ENCODE measurements at regions not wholly inside any gene's neighbourhood (a gene's known extent, or its start where the extent isn't known, plus 50 kb on each side); places are given as distances from the start of the nearest gene placed in this dataset.

DNA sequence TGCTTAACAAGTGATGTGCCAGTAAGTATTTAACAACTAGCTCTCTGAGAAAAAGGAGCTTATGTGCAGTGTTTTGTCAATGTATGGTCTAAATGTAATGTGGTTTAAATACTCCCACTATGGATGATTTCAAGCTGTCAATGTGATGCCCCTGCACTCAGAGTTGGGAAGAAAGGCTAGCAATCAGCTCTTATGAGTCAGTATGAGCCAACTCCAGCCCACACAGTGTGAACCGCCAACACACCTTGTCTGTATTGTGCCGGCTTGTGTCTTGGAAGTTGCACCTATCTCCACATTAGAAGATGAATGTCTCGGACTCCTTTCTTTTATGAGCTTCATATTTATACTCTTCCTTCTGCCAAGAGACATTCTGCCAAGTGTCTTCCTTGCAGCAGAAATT is 703.8 kb upstream of the RAB6C start:
- Mint-ChIP-seq H3K36me3 (no peaks in the 10 kb centered on the region), H3K9me3 (no peaks in the 10 kb centered on the region), H3K27me3 (no peaks in the 10 kb centered on the region), H3K27ac (no peak overlapping the region), H3K4me1 (no peaks in the 10 kb centered on the region), H3K4me3 (no peak overlapping the region)
- no peak for DNase-seq

- Mint-ChIP-seq H3K27ac (no peak overlapping the region), H3K27me3 (no peaks in the 10 kb centered on the region), H3K36me3 (no peaks in the 10 kb centered on the region), H3K9me3 (no peaks in the 10 kb centered on the region), H3K4me3 (no peak overlapping the region), H3K4me1 (no peaks in the 10 kb centered on the region)
- no peak for DNase-seq
These were observed 702.4 kb upstream of the RAB6C start for GRCh38 chr2:129276978-129277584.

DNA sequence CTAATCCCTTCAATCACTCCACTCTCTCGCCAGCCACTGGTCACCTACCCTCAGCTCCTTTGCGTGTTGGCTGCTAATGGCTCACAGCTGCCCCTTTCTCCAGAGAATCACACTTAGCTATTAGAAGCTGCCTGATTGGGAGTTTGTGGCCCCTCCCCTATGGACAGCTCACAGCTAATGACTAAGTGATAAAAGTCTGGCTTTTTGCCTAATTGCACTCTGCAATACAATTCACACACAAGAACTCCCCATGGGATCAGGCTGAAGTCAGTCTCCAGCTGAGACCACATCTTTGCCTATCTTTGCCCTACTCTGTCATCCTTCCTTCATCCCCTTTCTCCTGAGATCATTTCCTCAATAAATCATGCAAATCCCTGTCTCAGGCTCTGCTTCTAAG is 701.9 kb upstream of the RAB6C start:
- Mint-ChIP-seq H3K27ac (no peak overlapping the region), H3K36me3 (no peaks in the 10 kb centered on the region), H3K27me3 (no peaks in the 10 kb centered on the region), H3K4me3 (no peak overlapping the region), H3K9me3 (no peaks in the 10 kb centered on the region), H3K4me1 (no peaks in the 10 kb centered on the region)
- no peak for DNase-seq

DNA sequence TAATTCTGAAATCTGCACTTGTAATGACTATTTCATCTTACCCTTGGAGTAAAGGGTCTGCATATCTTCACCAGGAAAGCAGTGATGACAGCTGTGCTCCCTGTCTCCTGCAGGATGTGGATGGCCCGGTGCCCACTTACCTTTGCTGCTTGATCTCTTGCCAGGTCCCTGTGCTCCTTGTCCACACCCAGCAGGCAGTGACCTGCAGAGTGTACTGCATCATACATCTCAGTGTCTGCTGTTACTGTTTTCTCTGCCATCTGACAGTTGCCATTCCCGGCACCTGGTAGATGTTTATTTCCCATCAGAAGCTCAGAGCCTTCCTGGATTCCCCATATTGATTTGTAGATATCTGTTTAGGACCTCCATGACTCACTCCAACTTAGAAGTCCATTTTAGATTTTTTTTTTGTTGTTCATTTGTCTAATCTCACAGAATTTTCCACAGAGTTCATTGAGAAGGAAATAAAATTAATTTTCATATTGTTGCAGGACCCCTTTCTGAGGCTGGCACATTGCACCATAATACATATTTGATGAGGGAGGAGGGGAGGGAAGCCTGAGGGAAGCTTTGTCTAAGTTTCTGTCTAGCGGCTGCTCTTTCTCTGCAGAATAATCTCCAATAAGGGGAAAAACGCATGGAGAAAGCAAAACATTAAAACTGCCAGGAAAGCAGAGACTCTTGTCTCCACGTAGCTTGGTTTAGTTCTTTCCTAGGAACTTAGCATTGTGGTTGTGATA is 697.5 kb upstream of the RAB6C start:
- H3K4me3 Mint-ChIP-seq, result no peak overlapping the region
- no peaks in the 10 kb centered on the region for H3K36me3 Mint-ChIP-seq
- H3K4me1 Mint-ChIP-seq, result no peaks in the 10 kb centered on the region
- no peak overlapping the region for H3K27ac Mint-ChIP-seq
- H3K9me3 Mint-ChIP-seq, result no peaks in the 10 kb centered on the region
- DNase-seq, result no peak
- no peaks in the 10 kb centered on the region for H3K27me3 Mint-ChIP-seq

DNA sequence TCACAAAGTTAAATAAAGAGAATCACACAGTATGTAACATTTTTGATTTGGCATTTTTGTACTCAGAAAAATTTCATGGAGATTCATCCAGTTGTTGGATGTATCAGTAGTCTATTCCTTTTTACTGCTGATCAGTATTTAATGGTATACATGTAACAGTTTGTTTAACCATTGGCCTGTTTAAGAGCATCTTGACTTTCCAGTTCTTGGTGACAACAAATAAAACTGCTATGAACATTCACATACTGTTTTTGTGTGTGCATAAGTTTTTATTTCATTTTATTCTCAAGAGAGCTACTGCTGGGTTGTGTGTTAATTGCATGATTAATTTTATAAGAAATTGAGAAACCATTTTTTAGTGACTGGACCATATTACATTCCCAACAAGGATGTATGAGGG is 694.5 kb upstream of the RAB6C start:
- Mint-ChIP-seq H3K27ac (no peak overlapping the region), H3K9me3 (no peaks in the 10 kb centered on the region), H3K4me1 (no peaks in the 10 kb centered on the region), H3K4me3 (no peak overlapping the region), H3K36me3 (no peaks in the 10 kb centered on the region), H3K27me3 (no peaks in the 10 kb centered on the region)
- no peak for DNase-seq

DNA sequence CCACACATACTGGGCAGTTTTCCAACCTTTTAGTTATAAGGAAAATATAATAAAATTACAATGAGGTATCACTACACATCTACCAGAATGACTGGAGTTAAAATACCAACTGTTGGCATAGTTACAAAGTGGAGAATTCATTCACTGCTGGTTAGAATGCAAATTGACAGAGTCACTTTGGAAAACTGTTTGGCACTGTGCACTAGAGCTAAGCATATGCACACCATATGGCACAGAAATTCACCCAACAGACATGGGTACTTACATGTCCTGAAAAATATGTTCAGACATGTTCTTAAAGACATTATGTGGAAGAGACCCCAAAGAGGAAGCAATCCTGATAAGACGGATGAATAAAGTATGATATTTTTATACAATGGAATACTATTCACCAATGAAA is 686.1 kb upstream of the RAB6C start:
- H3K4me1 Mint-ChIP-seq, result no peaks in the 10 kb centered on the region
- no peak for DNase-seq

GRCh38 chr2:129296396-129296795 is 683.1 kb upstream of the RAB6C start:
- H3K27ac Mint-ChIP-seq, result no peak overlapping the region
- DNase-seq, result no peak
- H3K4me1 Mint-ChIP-seq, result no peaks in the 10 kb centered on the region
- H3K36me3 Mint-ChIP-seq, result no peaks in the 10 kb centered on the region
- H3K4me3 Mint-ChIP-seq, result no peak overlapping the region
- peaks cover 4% of the 10 kb centered on the region for H3K9me3 Mint-ChIP-seq
- no peaks in the 10 kb centered on the region for H3K27me3 Mint-ChIP-seq

More for the DNA sequence above, 686.1 kb upstream of the RAB6C start:
- no peaks in the 10 kb centered on the region for H3K27me3 Mint-ChIP-seq
- peaks cover 4% of the 10 kb centered on the region for H3K9me3 Mint-ChIP-seq
- H3K4me3 Mint-ChIP-seq, result no peak overlapping the region
- H3K36me3 Mint-ChIP-seq, result no peaks in the 10 kb centered on the region
- no peak overlapping the region for H3K27ac Mint-ChIP-seq

- Mint-ChIP-seq H3K27ac (no peak overlapping the region), H3K9me3 (peaks cover 4% of the 10 kb centered on the region), H3K36me3 (no peaks in the 10 kb centered on the region), H3K27me3 (no peaks in the 10 kb centered on the region), H3K4me1 (no peaks in the 10 kb centered on the region), H3K4me3 (no peak overlapping the region)
- no peak for DNase-seq
These were observed 682.7 kb upstream of the RAB6C start for GRCh38 chr2:129296806-129297205.

- Mint-ChIP-seq H3K36me3 (no peaks in the 10 kb centered on the region), H3K27me3 (no peaks in the 10 kb centered on the region), H3K4me3 (no peak overlapping the region), H3K27ac (no peak overlapping the region), H3K4me1 (no peaks in the 10 kb centered on the region), H3K9me3 (peaks cover 4% of the 10 kb centered on the region)
- no peak for DNase-seq
These were observed 682.0 kb upstream of the RAB6C start for GRCh38 chr2:129297430-129297829.

DNA sequence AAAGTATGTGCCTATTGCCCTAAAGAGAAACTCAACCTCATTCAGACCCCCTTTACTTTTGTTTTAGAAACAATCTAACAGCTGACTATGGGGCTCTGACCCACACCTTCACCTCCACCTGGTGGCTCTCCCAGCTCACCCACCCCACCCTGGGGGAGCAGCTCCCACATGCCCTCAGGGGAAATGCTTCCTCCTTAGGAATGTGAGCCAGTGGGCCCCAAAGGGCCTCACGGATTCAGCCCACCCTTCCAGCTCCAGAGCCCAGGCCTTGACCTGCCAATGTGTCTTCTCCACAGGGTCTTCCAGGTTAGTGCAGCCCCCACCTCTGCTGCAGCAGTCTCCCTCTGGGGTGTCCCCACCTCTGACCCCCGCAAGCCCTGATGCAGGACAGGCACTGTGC is 680.1 kb upstream of the RAB6C start:
- Mint-ChIP-seq H3K27ac (no peak overlapping the region), H3K27me3 (no peaks in the 10 kb centered on the region), H3K4me1 (no peaks in the 10 kb centered on the region), H3K4me3 (no peak overlapping the region), H3K36me3 (no peaks in the 10 kb centered on the region), H3K9me3 (peaks cover 3% of the 10 kb centered on the region)
- DNase-seq, result no peak

DNA sequence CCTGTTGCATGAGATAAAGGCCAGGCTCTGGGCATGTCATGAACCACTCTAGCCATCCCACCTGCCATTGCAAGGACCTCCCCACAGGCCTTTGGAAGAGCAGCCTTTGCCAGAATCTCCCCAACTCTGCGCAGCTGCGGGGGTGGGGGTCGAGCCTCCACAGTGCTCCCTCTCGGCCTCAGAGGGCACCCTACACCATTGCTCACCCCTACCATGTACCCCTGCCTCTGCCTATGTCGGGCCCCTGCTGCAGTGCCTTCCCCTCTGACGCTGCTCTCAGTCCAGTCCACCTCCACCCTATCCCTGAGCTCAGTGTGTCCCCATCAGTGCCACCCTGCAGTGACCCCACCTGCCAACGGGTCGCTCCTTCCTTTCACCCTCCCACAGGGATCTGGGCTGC is 679.7 kb upstream of the RAB6C start:
- no peak overlapping the region for H3K27ac Mint-ChIP-seq
- H3K4me3 Mint-ChIP-seq, result no peak overlapping the region
- H3K27me3 Mint-ChIP-seq, result peaks cover under 1% of the 10 kb centered on the region
- peaks cover 1% of the 10 kb centered on the region for H3K9me3 Mint-ChIP-seq
- H3K36me3 Mint-ChIP-seq, result no peaks in the 10 kb centered on the region
- no peak for DNase-seq
- no peaks in the 10 kb centered on the region for H3K4me1 Mint-ChIP-seq

DNA sequence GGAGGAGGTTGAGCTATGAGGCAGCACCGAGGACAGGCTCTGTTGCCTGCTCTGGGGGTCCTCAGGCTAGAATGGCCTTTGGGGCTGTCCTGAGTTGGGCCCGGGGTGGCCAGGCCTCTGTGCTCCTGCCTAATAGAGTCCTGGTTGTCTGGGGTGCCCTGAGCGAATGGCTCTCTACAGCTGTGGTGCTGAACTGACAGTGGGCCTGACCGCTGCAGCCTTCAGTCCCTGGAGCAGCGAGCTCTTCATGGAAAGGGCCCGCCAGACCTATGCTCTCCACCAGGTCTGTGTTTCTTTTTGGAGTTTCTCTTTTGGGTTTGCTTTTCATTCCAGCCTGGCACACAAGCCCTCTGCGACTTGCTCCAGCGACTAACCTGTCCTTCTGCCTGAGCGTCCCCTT is 679.0 kb upstream of the RAB6C start:
- Mint-ChIP-seq H3K27ac (no peak overlapping the region), H3K36me3 (no peaks in the 10 kb centered on the region), H3K9me3 (no peaks in the 10 kb centered on the region), H3K27me3 (peaks cover 3% of the 10 kb centered on the region), H3K4me1 (no peaks in the 10 kb centered on the region), H3K4me3 (no peak overlapping the region)
- no peak for DNase-seq

- no peak for DNase-seq
- no peaks in the 10 kb centered on the region for H3K36me3 Mint-ChIP-seq
- H3K9me3 Mint-ChIP-seq, result no peaks in the 10 kb centered on the region
- no peak overlapping the region for H3K4me3 Mint-ChIP-seq
- H3K4me1 Mint-ChIP-seq, result no peaks in the 10 kb centered on the region
- peaks cover 3% of the 10 kb centered on the region for H3K27me3 Mint-ChIP-seq
- H3K27ac Mint-ChIP-seq, result no peak overlapping the region
These were observed 678.0 kb upstream of the RAB6C start for GRCh38 chr2:129301431-129301913.

DNA sequence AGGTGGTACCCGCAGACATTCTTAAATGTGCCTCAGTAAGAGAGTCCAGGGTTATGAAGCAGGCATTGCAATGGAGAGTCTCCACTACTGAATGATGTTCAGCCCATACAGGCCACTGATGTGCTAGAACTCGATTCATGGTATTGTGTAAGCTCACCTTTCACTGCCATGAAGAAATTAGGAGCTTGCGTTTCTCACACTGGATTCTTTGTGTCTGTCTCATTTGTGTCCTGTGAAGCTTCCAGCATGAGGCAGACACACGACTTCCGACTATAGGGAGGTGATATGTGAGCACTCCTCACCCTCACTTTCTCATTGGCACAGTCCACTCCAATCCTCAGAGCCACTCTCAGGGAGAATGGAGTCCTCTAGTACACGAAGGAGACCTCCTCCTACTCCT is 677.4 kb upstream of the RAB6C start:
- H3K9me3 Mint-ChIP-seq, result no peaks in the 10 kb centered on the region
- H3K27ac Mint-ChIP-seq, result no peak overlapping the region
- no peak for DNase-seq
- H3K4me3 Mint-ChIP-seq, result no peak overlapping the region
- H3K27me3 Mint-ChIP-seq, result peaks cover 3% of the 10 kb centered on the region
- no peaks in the 10 kb centered on the region for H3K36me3 Mint-ChIP-seq
- no peaks in the 10 kb centered on the region for H3K4me1 Mint-ChIP-seq

- Mint-ChIP-seq H3K27me3 (peaks cover 3% of the 10 kb centered on the region), H3K36me3 (no peaks in the 10 kb centered on the region), H3K4me3 (no peak overlapping the region), H3K27ac (no peak overlapping the region), H3K9me3 (no peaks in the 10 kb centered on the region), H3K4me1 (no peaks in the 10 kb centered on the region)
- no peak for DNase-seq
These were observed 676.8 kb upstream of the RAB6C start for GRCh38 chr2:129302561-129303183.

DNA sequence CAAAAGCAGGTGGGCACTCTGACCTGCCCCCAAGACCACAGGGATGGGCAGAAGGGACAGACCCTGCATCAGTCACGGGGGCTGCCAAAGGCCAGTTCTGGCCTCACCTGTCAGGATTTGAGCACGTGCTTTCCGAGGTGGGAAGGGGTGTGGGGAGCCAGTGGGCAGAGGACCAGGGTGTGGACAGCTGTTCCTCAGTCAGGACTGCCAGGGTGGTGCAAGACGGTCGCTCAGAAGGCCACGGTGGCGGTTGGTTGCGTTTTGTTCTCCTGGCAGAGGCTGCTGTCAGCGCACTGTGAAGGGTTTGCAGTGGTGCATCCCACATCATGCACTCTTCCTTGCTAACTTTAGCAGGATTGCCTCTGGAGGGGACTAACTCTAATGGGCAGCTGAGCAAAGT is 665.3 kb upstream of the RAB6C start:
- no peak overlapping the region for H3K4me3 Mint-ChIP-seq
- H3K4me1 Mint-ChIP-seq, result no peaks in the 10 kb centered on the region
- no peaks in the 10 kb centered on the region for H3K36me3 Mint-ChIP-seq
- H3K9me3 Mint-ChIP-seq, result no peaks in the 10 kb centered on the region
- H3K27ac Mint-ChIP-seq, result no peak overlapping the region
- peaks cover 3% of the 10 kb centered on the region for H3K27me3 Mint-ChIP-seq
- no peak for DNase-seq

Data from activated naive CD8-positive, alpha-beta T cell treated with anti-CD3 and anti-CD28 coated beads for 36 hours (primary cell).